HG02884 (cell line): ENCODE measurements at regions not wholly inside any gene's neighbourhood (a gene's known extent, or its start where the extent isn't known, plus 50 kb on each side); places are given as distances from the start of the nearest gene placed in this dataset.

Experiments used
- ATAC-seq: cut with Tn5 transposase; IDR thresholded peaks from one replicate; pipeline ENCODE4 v1.9.1; 2021; ENCODE audit warnings: mild to moderate bottlenecking, moderate library complexity; ENCODE audit not compliant: unreplicated experiment

DNA sequence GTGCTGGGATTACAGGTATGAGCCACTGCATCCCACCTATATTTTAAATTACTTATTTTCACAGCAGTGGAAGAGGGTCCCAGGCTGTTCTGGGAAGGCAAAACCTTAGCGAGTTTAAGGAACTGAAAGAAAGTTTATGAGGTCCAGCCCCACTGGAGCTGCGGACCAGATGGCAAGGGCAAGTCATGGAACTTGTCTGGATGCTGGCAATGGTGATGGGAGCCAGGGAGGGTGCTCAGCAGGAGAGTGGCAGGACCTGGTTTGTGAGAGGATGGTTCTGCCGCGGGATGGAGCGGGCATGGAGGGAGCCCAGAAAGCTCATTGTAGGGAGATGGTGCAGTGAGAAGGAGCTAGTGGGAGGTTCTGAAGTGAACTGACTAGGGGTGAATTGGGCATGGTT is 50.6 kb upstream of the SLC45A1 start:
- no peak for ATAC-seq

DNA sequence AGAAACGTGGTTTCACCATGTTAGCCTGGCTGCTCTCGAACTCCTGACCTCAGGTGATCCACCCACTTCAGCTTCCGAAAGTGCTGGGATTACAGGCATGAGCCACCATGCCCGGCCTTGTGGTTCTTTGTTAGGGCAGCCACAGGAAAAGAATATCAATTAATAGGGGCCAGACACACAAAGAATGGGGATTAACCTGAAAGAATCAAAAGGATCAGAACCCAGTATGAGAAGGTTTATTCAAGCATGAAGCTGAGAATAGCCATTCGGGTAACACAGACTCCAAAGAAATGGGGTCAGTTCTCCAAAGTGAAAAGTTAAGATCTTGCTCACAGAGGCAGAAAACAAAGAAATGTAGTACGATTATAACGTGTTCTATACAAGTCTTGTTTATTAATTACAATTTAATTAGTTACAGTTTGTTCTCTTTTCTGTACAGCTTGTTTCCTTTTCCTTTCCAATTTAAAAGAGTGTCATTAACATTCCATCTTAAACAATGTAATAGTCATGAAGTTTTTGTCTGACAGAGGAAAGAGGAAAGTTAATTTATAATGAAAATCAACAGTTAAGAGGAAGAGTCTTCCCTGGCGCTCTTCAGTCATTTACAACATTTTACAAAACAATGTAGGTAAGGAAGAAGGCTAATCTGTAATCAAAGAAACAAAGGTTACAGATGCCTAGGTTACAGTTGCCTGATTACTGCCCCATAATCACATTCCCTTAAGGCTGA is 51.3 kb upstream of the SLC45A1 start:
- no peak for ATAC-seq

DNA sequence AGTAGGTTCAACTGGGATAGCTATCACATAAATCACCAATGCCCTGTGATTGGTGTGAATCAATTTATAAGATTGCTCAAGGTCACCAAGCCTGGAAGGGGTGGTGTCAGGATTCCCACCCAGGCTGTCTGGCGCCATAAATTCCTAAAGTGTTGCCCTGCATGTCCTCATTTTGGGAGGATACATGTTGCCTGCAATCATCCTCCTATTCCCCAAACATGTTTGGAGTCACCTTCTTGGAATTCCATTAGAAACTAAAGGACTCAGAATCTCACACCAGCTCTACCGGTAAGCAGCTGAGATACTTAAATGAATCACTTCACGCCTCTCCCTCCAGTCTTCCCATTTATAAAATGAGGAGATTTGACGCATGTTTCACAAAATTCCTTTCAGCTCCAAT is 54.1 kb upstream of the SLC45A1 start:
- no peak for ATAC-seq

DNA sequence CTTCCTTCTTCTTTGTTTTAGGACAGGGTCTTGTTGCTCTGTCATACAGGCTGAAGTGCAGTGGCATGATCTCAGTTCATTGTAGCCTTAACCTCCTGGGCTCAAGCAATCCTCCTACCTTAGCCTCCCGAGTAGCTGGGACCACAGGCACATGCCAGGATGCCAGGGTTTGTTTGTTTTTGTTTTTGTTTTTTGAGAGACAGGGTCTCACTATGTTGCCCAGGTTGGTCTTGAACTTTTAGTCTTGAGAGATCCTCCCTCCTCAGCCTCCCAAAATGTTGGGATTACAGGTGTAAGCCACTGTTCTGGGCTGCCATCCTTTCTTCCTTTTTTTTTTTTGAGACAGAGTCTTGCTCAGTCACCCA is 56.5 kb upstream of the SLC45A1 start:
- ATAC-seq, result no peak

DNA sequence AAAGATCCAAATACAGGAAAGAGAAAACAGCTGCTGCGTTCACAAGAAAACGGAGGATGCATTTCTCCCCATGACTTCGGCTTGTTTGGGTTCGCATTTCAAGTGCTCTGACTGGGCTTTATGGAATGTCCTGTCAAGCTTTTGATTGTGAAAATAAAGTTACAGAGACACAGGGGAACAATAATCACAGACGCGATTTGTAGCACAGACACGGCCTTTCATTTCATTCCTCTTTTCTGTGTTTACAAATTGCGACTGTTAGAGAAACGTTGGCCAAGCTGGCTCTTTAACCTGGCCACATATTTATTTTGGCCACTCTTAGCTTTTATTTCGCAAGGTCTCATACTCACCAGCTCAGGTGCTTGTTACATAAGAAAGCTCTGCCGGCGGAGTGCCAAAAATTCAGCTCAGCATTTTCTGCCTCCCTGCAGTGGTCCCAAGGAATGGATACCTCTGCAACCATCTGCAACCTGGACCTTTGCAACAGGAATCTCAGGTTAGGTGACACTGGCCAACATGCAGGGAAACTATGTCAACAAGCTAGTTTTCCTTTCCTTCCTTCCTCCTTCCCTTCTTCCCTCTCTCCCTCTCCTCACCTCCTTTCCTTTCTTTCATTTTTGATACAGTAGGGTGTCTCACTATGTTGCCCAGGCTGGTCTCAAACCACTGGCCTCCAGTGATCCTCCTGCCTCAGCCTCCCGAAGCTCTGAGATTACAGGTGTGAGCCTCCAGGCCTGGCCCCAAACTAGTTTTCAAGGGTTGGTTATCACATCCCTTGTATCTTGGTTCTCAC is 58.2 kb upstream of the SLC45A1 start:
- no peak for ATAC-seq

- no peak for ATAC-seq
Measured at GRCh38 chr1:8257621-8258020, 60.3 kb upstream of the SLC45A1 start.

GRCh38 chr1:8256321-8256720 is 61.6 kb upstream of the SLC45A1 start:
- ATAC-seq, result no peak

- no peak for ATAC-seq
Measured at GRCh38 chr1:8255712-8256111, 62.2 kb upstream of the SLC45A1 start.

DNA sequence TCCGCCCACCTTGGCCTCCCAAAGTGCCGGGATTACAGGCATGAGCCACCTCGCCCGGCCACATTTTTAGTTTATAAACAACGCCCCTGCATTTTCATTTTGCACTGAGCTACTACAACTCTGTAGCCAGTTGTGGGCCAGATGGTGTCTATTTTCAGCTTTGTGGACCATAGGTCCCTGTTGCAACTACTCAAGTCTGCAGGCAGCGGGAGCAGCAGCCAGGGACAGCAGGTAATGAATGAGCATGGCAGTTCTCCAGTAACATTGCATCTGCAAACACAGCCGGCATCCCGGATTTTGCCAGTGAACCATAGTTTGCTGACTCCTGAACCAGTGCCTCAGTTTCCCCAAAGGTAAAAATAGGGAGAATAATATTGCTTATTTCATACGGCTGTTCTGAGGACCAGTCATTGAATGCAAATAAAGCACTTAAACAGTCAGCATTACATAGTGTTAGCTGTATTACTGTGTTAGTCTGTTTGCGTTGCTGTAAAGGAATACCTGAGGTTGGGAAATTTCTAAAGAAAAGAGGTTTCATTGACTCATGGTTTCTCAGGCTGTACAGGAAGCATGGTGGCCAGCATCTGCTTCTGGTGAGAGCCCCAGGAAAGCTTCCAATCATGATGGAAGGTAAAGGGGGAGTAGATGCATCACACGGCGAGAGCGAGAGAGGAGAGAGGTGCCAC is 65.5 kb upstream of the SLC45A1 start:
- no peak for ATAC-seq

DNA sequence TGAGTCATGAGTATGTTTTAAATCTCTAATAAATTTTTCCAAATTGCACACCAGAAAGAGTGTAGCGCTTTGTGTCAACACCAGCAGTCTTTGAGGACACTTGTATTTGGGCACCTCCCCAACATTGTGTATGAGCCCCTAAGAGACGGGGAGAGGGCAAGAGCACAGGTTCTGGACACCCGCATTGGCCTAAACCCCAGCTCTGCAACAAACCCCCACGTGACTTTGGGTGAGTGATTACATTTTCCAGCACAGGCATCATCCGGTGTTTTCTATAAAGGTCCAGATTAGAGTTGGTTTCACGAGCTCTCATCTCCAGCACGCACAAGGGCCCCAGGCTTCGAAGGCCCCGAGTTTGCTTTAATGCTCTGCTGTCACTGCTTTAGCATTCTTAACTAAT is 66.3 kb upstream of the SLC45A1 start:
- no peak for ATAC-seq

DNA sequence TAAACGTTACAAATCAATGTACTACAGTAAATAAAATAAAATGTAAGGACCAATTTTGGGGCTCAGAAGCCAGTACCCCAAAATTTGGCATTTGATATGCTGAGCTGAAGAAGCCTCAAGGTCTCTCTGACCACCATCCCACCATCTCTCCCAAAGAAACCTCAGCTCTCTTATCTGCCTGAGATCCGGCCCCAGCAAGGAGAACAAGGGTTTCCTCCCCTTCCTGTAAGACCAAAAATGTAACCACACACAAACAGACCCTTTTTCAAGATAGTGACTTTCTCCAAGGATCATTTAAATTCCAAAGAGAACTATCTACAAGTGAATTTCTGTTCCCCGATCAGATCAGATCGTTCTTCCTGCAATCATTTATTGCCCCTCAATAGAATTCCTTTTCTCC is 68.1 kb upstream of the SLC45A1 start:
- no peak for ATAC-seq

DNA sequence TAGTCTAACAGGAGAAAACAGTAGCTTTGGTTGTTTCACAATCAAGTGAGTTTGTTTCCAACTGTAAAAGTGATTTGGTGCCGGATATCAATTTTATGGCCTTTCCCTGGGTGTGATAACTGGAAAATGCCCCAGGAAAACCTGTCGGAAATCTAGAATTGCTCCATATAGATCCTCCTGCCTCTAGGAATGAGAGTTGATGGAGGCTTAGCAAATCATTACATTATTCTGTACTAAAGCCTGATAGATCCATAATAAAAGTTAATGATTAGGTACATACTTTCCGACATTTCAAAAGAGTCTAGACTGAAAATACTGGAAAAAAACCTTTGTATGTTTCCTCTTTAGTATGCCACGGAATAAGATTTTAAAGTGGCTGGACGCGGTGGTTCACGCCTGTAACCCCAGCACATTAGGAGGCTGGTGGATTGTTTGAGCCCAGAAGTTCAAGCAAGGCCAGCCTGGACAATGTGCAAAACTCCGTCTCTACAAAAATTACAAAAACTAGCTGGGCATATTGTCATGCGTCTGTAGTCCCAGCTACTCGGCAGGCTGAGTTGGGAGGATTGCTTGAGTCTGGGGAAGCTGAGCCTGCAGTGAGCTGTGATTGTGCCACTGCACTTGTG is 70.0 kb upstream of the SLC45A1 start:
- no peak for ATAC-seq

DNA sequence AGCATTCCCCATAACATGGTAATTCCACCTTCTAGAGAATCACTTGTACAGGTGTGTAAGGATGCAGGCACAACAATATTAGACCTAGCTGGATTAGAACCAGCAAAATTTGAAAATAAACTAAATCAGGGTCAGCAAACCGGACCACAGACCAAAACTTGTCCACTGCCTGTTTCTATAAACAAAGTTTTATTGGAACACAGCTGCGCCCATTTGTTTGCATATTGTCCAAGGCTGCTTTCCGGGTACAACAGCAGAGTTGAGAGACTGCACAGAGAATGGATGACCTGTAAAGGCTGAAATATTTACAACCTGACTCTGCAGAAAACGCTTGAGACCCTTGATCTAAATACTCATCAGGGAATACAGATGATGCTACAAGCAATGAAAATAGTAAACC is 73.6 kb upstream of the SLC45A1 start:
- no peak for ATAC-seq

- no peak for ATAC-seq
Measured at GRCh38 chr1:8242498-8242897, 75.4 kb upstream of the SLC45A1 start.

DNA sequence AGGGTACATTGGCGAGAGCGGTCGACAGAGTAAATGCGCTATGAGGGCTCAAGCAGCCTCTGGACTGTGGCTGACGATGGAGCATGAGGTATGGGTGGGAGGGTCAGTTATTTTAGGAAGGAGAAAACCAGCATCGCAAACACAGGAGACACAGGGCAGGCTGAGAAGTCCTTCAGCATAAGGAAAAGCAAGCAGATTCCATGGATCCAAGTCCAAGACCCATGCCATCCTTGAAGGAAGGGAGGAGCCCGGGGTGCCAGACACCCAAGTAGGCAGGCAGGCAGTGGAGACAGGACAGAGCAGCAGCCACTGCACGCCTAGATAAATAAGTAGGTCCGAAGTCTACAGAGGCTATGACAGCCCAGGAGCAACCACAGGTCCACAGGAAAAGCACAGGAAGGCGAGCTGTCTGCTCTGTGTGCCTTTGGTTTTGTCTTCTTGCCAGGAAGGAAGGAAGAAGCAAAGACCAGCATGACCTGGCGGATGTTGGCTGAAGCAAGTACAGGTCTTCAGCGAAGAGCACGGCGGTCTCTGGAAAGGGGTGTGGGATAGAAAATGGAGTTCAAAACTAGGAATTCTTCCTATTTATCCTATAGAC is 76.4 kb upstream of the SLC45A1 start:
- ATAC-seq, result no peak

GRCh38 chr1:8239306-8240023 is 78.4 kb upstream of the SLC45A1 start:
- no peak for ATAC-seq

DNA sequence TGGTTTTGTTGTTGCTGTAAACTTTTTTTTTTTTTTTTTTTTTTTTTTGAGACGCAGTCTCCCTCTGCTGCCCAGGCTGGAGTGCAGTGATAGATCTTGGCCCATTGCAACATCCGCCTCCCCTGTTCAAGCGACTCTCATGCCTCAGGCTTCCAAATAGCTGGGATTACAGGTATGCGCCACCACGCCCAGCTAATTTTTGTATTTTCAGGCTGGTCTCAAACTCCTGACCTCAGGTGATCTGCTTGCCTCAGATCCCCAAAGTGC is 78.9 kb upstream of the SLC45A1 start:
- ATAC-seq, result no peak

GRCh38 chr1:8238141-8239038 is 79.5 kb upstream of the SLC45A1 start:
- no peak for ATAC-seq

GRCh38 chr1:8232036-8232757 is 85.7 kb upstream of the SLC45A1 start:
- ATAC-seq, result no peak
